AG04449 (cell line): ENCODE measurements at regions not wholly inside any gene's neighbourhood (a gene's known extent, or its start where the extent isn't known, plus 50 kb on each side); places are given as distances from the start of the nearest gene placed in this dataset.
"Not testable (repeated sequence)": the region's sequence is repeated elsewhere in the genome, so short reads cannot be mapped to it uniquely, and the experiment has no call there.

Experiments
- CTCF ChIA-PET: fragments of 350-600 bp; formaldehyde crosslinking; extraction: SDS; loops from one replicate; lab custom pipeline; 2021; ENCODE audit warnings: antibody characterized with exemption; lab: Yijun Ruan, JAX
- POLR2A ChIA-PET: fragments of 400-600, 350-600 bp; formaldehyde crosslinking; extraction: SDS; loops from one replicate; lab custom pipeline; 2020; ENCODE audit warnings: antibody characterized with exemption, inconsistent platforms; lab: Yijun Ruan, JAX
- DNase-seq: peaks from one replicate; pipeline ENCODE4 v3.0.0-alpha.2; 2010; ENCODE audit warnings: low read depth, low spot score
- H3K4me3 ChIP-seq: 2 replicates; pipeline ENCODE4 v1.5.1; 2011; ENCODE audit warnings: low read depth, mild to moderate bottlenecking, control low read depth, low read length
- TF ChIP-seq, protein P1 (sequence below): IDR thresholded peaks from one replicate; pipeline ENCODE4 v1.5.1; 2011; ENCODE audit warnings: mild to moderate bottlenecking, moderate library complexity, low read length, control low read depth, inconsistent platforms; ENCODE audit not compliant: insufficient read depth; ENCODE audit errors: missing control alignments

DNA sequence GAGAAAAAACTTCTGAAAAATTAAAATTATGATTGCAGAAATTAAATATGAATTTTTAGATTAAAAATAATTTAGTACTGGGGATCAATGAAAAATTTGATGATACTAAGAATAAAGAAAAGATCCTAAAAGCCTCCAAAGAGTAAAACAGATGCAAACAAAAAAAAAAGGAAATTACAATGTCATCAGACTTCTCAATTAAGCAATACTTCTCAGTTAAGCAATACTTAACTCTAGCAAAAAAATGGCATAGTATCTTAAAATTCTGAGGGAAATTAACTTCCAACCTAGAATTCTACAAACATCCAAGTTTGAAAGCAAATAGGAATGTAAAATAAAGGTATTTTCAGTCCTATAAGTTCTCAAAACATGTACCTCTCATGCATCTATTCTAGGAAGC is 141.2 kb upstream of the INTU start:
- CTCF ChIA-PET = no interaction called here
- H3K4me3 ChIP-seq = no peak overlapping the region
- TF ChIP-seq, protein P1, sequence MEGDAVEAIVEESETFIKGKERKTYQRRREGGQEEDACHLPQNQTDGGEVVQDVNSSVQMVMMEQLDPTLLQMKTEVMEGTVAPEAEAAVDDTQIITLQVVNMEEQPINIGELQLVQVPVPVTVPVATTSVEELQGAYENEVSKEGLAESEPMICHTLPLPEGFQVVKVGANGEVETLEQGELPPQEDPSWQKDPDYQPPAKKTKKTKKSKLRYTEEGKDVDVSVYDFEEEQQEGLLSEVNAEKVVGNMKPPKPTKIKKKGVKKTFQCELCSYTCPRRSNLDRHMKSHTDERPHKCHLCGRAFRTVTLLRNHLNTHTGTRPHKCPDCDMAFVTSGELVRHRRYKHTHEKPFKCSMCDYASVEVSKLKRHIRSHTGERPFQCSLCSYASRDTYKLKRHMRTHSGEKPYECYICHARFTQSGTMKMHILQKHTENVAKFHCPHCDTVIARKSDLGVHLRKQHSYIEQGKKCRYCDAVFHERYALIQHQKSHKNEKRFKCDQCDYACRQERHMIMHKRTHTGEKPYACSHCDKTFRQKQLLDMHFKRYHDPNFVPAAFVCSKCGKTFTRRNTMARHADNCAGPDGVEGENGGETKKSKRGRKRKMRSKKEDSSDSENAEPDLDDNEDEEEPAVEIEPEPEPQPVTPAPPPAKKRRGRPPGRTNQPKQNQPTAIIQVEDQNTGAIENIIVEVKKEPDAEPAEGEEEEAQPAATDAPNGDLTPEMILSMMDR = no peak
- POLR2A ChIA-PET = no interaction called here
- DNase-seq = no peak

- DNase-seq, POLR2A ChIA-PET, CTCF ChIA-PET, H3K4me3 ChIP-seq: not testable (repeated sequence)
These were observed 135.9 kb upstream of the INTU start for GRCh38 chr4:127496875-127497274.

- no peak for DNase-seq
- H3K4me3 ChIP-seq = no peak overlapping the region
- POLR2A ChIA-PET = no interaction called here
- CTCF ChIA-PET = no interaction called here
- TF ChIP-seq, protein P1 = no peak
These were observed 134.4 kb upstream of the INTU start for GRCh38 chr4:127498366-127498765.

GRCh38 chr4:127500242-127500641 is 132.5 kb upstream of the INTU start:
- POLR2A ChIA-PET = no interaction called here
- TF ChIP-seq, protein P1 = no peak
- CTCF ChIA-PET = no interaction called here
- no peak overlapping the region for H3K4me3 ChIP-seq
- no peak for DNase-seq

DNA sequence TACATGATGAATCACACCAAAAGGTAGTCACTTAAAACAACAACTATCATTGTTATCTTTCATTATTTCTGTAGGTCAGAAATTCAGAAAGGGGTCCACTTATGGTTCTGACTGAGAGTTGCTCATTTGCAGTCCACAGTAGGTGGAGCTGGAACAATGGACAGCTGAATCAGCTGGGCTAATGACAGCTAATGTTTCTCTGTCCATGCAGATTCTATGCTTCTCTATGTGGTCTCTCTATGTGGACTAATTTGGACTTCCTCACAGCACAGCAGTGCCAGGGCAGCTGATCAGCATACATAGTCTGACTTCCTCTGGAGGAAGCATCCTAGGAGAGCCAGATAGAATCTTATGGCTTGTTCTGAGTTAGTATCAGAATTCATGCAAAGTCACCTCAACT is 131.7 kb upstream of the INTU start:
- CTCF ChIA-PET = no interaction called here

GRCh38 chr4:127503111-127503510 is 129.6 kb upstream of the INTU start:
- DNase-seq = no peak

More for the DNA sequence above, 131.7 kb upstream of the INTU start:
- TF ChIP-seq, protein P1 = no peak
- DNase-seq = no peak
- H3K4me3 ChIP-seq = no peak overlapping the region
- POLR2A ChIA-PET = no interaction called here

DNA sequence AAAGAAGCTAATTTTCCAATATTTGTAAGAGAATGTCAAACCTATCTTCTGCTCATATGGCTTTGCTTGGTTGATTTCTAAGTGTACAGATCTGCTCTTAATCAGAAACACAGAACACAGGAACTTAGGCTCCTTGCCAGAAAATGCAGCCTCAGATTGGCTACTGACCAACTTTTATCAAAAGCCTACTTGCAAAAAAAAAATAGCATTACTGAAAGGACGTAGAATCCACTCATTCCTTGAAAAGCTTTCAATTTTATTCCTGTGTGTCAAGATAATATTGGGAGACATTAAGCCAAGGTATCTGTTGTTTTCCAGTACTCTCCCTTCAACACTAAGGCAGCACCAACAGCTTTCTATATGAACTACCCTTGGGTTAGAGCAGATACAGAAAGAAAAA is 127.6 kb upstream of the INTU start:
- TF ChIP-seq, protein P1 = no peak
- H3K4me3 ChIP-seq = no peak overlapping the region
- ChIA-PET CTCF (no interaction called here), POLR2A (no interaction called here)
- DNase-seq = peak; percentile 16

More at GRCh38 chr4:127503111-127503510, 129.6 kb upstream of the INTU start:
- TF ChIP-seq, protein P1 = no peak
- ChIA-PET CTCF (no interaction called here), POLR2A (no interaction called here)
- H3K4me3 ChIP-seq = no peak overlapping the region
